ENCODE measurements at regions not wholly inside any gene's neighbourhood (a gene's known extent, or its start where the extent isn't known, plus 50 kb on each side); places are given as distances from the start of the nearest gene placed in this dataset.

DNA sequence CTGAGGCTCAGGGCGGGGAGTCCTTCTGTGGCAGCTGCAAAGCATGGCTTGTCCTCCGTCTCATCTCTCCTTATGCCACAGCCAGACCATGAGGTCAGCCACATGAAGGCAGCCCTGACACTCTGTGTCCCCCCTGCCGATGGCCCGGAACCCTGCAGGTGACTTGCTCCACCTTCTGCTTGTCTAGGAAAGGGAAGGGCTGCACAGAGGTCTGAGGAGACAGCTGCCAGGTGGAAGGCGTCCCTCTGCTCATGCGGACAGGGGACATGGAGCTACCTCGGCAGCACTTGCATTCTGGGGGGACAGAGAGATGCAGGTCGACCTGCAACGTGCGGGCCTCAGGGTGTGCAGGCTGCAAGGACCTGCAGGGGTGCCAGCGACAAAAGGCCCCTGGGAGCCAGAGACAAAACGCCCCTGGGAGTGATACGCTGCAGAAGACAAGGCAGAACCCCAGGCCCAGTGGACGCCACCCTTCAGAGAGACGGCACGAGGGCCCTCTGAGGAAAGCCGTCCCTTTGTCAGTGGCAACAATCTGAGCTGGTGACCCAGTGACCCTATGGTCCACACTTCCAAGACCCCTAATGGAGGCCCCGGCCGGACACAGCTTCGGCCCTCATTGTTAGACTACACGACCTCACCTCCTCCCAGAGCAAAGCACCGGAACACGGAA lies 205.2 kb upstream of the PPP2R2D start:
- no peak for DNase-seq (ENCODE audit: low spot score)
- TF ChIP-seq, protein P1, sequence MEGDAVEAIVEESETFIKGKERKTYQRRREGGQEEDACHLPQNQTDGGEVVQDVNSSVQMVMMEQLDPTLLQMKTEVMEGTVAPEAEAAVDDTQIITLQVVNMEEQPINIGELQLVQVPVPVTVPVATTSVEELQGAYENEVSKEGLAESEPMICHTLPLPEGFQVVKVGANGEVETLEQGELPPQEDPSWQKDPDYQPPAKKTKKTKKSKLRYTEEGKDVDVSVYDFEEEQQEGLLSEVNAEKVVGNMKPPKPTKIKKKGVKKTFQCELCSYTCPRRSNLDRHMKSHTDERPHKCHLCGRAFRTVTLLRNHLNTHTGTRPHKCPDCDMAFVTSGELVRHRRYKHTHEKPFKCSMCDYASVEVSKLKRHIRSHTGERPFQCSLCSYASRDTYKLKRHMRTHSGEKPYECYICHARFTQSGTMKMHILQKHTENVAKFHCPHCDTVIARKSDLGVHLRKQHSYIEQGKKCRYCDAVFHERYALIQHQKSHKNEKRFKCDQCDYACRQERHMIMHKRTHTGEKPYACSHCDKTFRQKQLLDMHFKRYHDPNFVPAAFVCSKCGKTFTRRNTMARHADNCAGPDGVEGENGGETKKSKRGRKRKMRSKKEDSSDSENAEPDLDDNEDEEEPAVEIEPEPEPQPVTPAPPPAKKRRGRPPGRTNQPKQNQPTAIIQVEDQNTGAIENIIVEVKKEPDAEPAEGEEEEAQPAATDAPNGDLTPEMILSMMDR (IDR thresholded peaks at IDR 0.05; ENCODE audit: extremely low read depth, missing control alignments) = no peak

DNA sequence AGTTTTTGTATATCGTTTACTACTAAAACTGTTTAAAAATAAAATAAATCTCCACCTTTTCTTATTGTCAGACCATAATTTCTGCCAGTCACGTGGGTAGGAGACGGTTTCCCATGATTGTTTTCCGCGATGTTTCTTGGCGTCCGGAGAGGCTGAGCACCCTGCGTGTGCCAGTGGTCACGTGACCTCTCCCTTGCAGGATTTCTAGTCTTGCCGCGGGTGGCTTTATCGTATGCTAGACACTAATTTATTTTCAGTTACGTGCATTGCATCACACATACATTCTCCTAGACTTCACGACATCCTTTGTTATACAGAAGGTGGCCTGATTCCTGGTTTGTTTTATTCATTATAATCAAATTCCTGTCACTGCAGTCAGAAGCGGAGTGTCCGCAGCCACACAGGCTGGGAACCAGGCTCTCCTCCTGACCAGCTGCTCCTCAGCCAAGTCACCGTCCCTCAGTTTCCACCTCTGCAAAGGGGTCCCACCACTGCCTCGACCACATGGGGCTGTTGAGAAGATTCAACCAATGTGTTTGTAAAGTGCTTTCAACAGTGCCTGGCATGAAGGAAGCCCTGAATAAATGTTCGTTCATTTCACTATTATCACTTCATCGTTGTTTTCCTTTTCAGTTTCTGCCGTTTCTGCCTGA lies 203.2 kb upstream of the PPP2R2D start:
- TF ChIP-seq, protein P1 (IDR thresholded peaks at IDR 0.05; ENCODE audit: extremely low read depth, missing control alignments) = no peak
- no peak for DNase-seq (ENCODE audit: low spot score)

DNA sequence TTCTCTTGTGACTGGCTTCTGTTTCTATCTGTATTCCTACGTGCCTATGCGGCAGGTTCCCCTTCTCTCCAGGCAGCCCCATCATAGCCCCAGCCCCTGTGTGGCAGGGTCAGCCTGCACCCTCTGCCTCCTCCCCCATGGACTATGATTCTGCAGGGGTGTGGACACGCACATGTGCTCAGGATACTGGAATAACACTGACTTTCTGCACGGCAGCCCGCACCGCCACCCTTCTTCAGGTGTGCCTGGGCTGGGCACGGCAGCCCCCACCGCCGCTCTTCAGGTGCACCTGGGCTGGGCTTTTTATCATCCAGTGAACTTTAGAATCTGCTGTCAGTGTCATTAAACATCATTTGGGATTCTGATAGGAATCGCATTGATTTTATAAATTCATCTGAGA lies 202.6 kb upstream of the PPP2R2D start:
- TF ChIP-seq, protein P1 (IDR thresholded peaks at IDR 0.05; ENCODE audit: extremely low read depth, missing control alignments) = no peak
- DNase-seq (ENCODE audit: low spot score) = no peak

DNA sequence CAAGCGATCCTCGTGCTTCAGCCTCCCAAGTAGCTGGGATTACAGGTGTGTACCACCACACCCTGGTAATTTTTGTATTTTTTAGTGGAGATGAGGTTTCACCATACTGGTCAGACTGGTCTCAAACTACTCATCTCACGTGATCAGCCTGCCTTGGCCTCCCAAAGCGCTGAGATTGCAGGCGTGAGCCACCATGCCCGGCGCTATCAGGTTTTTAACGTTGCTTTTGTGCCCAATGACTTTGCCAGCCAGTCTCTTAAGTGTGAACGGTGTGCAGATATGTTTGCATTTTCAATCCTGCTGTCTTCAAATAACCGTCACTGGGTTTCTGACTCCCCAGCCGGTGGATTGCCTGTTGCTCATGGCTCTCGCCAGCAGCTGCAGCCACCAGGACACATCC lies 201.8 kb upstream of the PPP2R2D start:
- DNase-seq (ENCODE audit: low spot score) = no peak
- TF ChIP-seq, protein P1 (IDR thresholded peaks at IDR 0.05; ENCODE audit: extremely low read depth, missing control alignments) = no peak

DNA sequence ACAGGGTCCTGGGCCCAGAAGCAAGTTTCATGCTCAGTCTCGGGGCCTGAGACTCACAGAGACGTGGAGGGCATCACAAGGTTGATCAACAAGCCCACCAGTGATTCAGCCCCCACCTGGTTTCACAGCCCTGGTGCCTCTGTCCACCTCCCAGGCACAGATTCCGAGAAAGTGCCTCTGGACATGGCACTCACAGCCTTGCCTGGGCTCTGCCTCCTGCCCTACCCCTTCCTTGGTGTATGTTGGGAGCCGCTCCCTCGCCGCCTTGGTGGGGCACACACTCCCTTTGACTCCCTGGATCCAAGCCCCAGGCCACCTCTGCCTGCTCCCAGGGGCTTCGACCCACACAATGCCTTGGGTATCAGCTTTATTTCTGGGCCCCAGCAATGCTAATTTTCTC lies 200.8 kb upstream of the PPP2R2D start:
- no peak for DNase-seq (ENCODE audit: low spot score)
- TF ChIP-seq, protein P1 (IDR thresholded peaks at IDR 0.05; ENCODE audit: extremely low read depth, missing control alignments) = no peak

DNA sequence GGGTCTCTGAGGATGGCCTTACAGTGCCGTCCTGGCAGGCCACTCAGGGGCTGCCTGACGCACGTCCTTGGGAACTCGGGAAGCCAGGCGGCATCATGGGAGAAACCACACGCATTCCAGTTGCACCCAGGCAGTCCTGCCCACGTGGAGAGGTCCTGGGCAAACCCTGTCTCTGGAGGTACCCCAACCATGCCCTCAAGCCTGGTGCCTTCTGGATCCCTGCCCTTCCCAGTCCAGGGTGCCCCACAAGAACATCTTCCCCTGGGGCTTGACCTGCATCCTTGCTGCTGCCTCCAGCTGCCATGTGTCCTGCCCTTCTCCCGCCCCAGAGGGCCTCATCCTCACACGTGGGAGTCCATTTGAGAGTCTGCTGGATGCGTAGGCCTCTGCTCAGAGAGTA lies 200.3 kb upstream of the PPP2R2D start:
- no peak for DNase-seq (ENCODE audit: low spot score)
- TF ChIP-seq, protein P1 (IDR thresholded peaks at IDR 0.05; ENCODE audit: extremely low read depth, missing control alignments) = no peak

DNA sequence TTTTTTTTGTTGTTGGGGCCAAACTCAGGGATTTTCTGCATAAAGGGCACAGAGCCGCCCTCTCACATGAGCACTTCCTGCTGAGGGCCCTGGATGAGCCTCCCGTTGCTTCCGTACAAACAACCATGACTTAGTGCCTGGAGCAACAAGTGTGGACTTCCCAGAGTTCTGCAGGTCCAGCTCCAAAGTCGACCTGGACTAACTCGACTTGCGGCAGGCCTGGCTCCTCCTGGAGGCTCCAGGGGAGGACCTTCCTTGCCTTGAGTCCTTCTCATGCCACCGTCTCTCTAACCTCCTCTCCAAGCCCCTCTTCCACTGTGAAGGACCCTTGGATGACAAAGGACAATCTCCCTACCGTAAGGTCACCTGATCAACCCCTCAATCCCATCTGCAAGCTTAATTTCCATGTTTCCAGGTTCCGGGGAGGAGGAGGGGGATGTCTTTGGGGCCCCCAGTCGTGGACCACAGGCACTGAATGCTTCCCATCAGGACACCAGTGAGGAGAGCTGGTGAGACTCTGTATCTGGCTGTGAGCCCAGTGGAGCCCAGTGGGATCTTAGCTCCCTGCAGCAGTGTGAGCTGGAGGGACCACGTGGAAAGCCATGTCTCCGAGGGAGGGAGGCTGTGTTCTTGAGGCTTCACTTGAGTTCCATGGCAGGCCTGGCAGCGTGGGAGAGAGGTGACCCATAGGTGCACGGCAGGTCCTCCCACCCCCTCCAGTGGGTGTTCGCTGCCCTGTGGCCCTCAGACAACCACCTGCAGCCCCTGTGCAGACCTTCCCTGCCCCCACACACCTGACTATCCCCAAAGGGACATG lies 199.5 kb upstream of the PPP2R2D start:
- TF ChIP-seq, protein P1 (IDR thresholded peaks at IDR 0.05; ENCODE audit: extremely low read depth, missing control alignments) = no peak

More for the DNA sequence above, 199.5 kb upstream of the PPP2R2D start:
- DNase-seq (ENCODE audit: low spot score) = no peak
